NCI-H345 treated with DMSO at 0.1 percent for 48 hours (cell line): ENCODE measurements at regions not wholly inside any gene's neighbourhood (a gene's known extent, or its start where the extent isn't known, plus 50 kb on each side); places are given as distances from the start of the nearest gene placed in this dataset.

ENCODE experiments used
- DNase-seq: peaks from one replicate; lab custom pipeline; 2025; ENCODE audit not compliant: unreplicated experiment; lab: John Stamatoyannopoulos, UW

- DNase-seq, result no peak
Measured at GRCh38 chr6:126738146-126738545, 380.3 kb upstream of the RSPO3 start.

- DNase-seq, result no peak
Measured at GRCh38 chr6:126738641-126739040, 379.8 kb upstream of the RSPO3 start.

GRCh38 chr6:126743076-126743475, 375.4 kb upstream of the RSPO3 start:
- no peak for DNase-seq

GRCh38 chr6:126747728-126748540, 370.5 kb upstream of the RSPO3 start:
- no peak for DNase-seq

- no peak for DNase-seq
Measured at GRCh38 chr6:126753606-126754005, 364.9 kb upstream of the RSPO3 start.

GRCh38 chr6:126761854-126762253, 356.6 kb upstream of the RSPO3 start:
- DNase-seq, result no peak

- no peak for DNase-seq
Measured at GRCh38 chr6:126764104-126764503, 354.4 kb upstream of the RSPO3 start.

- DNase-seq, result no peak
Measured at GRCh38 chr6:126764671-126765070, 353.8 kb upstream of the RSPO3 start.

- no peak for DNase-seq
Measured at GRCh38 chr6:126766820-126767219, 351.7 kb upstream of the RSPO3 start.

- no peak for DNase-seq
Measured at GRCh38 chr6:126767711-126768110, 350.8 kb upstream of the RSPO3 start.

GRCh38 chr6:126770176-126770575, 348.3 kb upstream of the RSPO3 start:
- DNase-seq, result no peak

- DNase-seq, result no peak
Measured at GRCh38 chr6:126773112-126773805, 345.2 kb upstream of the RSPO3 start.

- no peak for DNase-seq
Measured at GRCh38 chr6:126779331-126779730, 339.1 kb upstream of the RSPO3 start.

GRCh38 chr6:126781582-126781981, 336.9 kb upstream of the RSPO3 start:
- no peak for DNase-seq

- no peak for DNase-seq
Measured at GRCh38 chr6:126784161-126784790, 334.2 kb upstream of the RSPO3 start.

- no peak for DNase-seq
Measured at GRCh38 chr6:126786262-126786661, 332.2 kb upstream of the RSPO3 start.

- DNase-seq, result no peak
Measured at GRCh38 chr6:126787635-126788034, 330.8 kb upstream of the RSPO3 start.

GRCh38 chr6:126788861-126789365, 329.6 kb upstream of the RSPO3 start:
- no peak for DNase-seq

GRCh38 chr6:126792340-126793085, 326.0 kb upstream of the RSPO3 start:
- no peak for DNase-seq

GRCh38 chr6:126795161-126795560, 323.3 kb upstream of the RSPO3 start:
- no peak for DNase-seq

- no peak for DNase-seq
Measured at GRCh38 chr6:126797981-126798380, 320.5 kb upstream of the RSPO3 start.
